EH (cell line): ENCODE measurements at regions not wholly inside any gene's neighbourhood (a gene's known extent, or its start where the extent isn't known, plus 50 kb on each side); places are given as distances from the start of the nearest gene placed in this dataset.

ENCODE experiments used
- DNase-seq: peaks from one replicate; pipeline ENCODE4 v3.0.0-alpha.2; 2015; ENCODE audit warnings: low read depth

GRCh38 chr3:105923140-105923539 lies 54.3 kb upstream of the CBLB start:
- no peak for DNase-seq

GRCh38 chr3:105927741-105928140 lies 58.9 kb upstream of the CBLB start:
- no peak for DNase-seq

- DNase-seq: no peak
Observed at GRCh38 chr3:105930733-105931132, 61.9 kb upstream of the CBLB start.

- DNase-seq: no peak
Observed at GRCh38 chr3:105931500-105931899, 62.7 kb upstream of the CBLB start.

DNA sequence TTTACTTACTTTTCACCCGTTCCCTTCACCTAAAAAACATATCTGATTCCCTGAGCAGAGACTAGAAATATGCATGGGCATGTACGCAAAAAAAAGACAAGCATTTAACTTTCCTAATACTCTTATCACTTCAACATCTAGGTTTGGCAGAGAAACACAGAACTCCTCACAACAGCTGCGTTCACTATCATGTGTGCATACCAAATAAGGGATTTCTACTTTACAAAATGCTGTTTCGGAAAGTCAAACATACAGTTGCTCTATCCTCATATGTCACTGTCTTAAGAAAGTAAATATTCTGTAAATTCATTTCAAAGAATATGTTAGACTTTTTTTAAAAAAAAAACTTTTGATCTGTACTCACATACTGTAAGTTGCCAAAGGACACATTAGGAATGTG lies 65.1 kb upstream of the CBLB start:
- DNase-seq: no peak

DNA sequence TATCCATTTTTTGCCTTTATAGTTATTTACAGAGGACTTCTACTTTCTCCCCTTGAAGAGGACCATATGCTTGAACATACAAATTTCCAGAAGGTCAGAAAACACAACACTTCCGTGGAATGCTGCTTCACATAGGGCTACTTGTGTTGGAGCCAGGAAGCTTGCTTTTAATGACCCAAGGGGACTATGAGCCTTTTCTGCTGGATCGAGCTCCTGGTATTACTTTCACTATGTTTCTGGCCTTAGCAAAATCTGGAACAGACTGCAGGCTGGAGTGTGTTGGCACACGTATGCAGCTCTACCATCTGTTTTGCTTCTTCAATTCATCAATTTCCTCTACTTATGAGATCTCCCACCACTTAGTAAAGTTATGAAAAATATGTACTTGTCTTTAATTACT lies 69.3 kb upstream of the CBLB start:
- DNase-seq: peak; percentile 57

- no peak for DNase-seq
Observed at GRCh38 chr3:105938806-105939205, 70.0 kb upstream of the CBLB start.

- peak; percentile 77 for DNase-seq
Observed at GRCh38 chr3:105944276-105944675, 75.5 kb upstream of the CBLB start.

DNA sequence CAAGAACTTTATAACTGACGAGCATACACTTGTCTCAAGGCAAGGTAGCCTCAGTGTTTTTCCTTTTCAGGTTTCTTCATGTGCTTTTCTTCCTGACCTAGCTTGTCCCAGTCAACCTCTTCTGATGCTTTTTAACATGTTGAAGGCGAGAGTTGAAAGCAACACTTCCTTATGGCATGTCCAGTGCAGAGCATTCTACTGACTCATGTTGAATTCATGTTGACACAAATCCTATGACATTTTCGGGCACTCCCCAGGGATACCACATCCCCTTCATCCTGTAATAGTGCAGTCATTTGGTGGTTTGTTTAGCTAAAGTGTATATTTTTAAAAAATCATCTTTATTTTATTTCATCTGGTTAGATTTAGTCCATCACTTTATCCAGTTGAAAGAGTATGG lies 75.9 kb upstream of the CBLB start:
- peak; percentile 91 for DNase-seq

DNA sequence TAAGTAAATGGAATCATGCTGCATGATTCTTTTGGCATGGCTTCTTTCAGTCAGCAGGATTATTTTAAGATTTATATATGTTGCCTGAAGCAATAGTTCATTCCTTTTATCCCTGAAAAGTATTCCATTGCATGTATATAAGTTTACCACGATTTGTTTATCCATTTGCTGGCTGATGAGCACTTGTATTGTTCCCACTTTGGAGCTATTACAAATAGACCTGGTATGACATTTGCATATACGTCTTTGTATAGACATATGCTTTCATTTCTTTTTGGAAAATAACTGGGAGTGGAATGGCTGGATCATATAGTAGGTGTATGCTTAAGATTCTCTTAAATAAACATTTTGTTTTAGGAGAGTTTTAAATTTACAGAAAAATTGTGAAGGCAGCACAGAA lies 79.3 kb upstream of the CBLB start:
- peak; percentile 22 for DNase-seq

DNA sequence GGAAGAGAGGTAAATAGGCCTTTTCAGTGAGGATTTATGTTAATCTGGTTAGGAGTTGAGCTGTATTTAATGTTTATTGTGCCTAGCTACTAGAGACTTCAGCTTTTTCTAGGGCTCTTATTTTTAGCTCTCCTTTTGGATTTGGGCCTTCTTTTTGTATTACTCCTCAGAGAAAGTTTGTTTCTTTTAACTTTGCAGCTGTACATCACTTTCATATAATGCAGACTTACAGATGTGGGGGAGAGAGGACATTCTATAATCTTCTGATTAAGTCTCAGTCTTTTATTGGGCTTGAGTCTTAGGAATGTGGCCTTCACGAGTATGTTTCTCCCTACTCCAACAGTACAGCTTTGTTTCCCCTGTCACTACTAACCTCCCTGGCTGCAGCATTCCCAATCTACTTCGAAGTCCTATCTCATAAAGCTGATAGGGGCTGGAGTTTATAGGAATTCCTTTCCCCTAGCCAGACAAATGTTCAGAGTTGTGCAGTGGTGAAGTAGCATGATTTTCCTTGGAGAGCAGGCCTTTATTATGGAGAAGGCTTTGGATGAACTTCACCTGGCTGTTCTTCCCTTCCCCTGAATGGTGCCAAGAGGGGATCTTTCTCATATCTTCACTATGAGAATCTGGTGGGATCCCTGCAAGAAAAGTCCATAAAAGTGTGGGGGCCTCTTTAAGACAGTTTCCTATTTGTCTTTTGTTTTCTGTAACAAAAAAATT lies 82.2 kb upstream of the CBLB start:
- DNase-seq: no peak

DNA sequence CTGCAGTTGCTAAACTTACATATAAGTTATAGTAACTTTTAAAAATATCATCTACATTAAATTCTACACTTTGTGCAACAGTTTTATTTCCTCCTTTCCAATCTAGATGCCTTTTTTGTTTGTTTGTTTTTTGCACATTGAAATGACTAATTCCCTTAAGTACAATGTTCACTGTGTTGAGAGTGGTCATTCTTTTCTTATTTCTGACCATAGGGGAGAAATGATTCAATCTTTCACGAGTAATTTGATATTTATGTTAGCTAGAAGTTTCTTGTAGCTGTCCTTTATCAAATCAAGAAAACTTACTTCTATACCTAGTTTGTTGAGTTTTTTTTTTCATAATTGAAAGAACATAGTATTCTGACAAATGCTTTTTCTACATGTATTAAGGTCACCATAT lies 85.0 kb upstream of the CBLB start:
- no peak for DNase-seq

GRCh38 chr3:105956306-105956705 lies 87.5 kb upstream of the CBLB start:
- peak; percentile 44 for DNase-seq

- DNase-seq: peak; percentile 93
Observed at GRCh38 chr3:105957722-105958121, 88.9 kb upstream of the CBLB start.

- DNase-seq: no peak
Observed at GRCh38 chr3:105958237-105959000, 89.6 kb upstream of the CBLB start.

DNA sequence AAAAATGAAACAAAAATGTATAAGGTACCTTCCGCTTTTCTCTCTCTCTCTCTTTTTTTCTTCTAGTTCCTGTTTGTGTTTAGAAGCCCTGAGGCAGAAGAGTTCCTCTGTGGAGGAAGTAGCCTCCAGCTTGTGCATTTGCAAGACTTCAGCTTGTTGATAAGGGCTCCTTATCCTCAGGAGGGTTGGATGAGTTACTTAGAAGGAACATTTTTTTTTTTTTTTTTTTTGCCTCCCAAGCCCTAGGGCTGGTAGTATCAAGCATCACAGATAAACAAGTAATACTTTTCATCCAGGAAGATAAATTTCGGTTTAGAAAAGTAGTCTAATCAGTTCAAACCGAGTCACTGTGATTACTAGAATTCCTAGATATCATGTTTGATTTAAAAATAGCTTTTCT lies 91.0 kb upstream of the CBLB start:
- no peak for DNase-seq

DNA sequence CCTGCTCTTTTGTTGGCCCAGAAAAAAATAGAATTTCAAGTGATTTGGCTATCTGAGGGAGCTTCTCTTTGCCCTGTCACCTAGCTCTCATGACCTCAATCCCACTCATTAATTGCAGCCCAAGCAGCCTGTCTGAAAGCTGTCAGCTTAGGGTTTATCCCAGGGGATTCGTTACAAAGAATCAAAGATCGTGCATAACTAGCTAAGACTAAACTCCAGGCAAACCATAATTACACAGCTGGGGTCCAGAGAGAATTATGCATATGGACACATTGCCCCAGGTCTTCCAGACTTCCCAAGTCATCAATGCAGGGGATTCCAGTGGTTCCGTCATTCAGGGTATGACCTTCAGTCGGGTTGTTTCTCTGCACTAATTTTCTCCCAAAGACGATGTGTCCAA lies 91.6 kb upstream of the CBLB start:
- DNase-seq: no peak

DNA sequence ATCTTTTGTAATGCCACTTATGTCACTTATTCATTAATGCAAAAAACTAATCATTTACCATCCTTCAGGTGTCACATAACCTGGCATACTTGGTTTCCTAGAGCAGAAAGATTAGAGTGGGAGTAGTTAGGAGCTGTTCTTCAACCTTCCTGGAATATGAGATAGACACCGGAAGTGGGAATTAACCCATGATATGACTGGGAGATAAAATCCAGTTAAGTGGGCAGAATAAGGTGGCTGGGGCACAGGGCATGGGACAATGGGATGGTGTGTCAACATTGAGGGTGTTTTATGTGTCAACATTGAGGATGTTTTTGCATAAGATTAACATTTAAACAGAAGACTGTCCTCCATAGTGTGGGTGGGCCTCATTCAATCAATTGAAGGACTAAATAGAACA lies 94.3 kb upstream of the CBLB start:
- no peak for DNase-seq

- peak; percentile 91 for DNase-seq
Observed at GRCh38 chr3:105965384-105965783, 96.6 kb upstream of the CBLB start.

DNA sequence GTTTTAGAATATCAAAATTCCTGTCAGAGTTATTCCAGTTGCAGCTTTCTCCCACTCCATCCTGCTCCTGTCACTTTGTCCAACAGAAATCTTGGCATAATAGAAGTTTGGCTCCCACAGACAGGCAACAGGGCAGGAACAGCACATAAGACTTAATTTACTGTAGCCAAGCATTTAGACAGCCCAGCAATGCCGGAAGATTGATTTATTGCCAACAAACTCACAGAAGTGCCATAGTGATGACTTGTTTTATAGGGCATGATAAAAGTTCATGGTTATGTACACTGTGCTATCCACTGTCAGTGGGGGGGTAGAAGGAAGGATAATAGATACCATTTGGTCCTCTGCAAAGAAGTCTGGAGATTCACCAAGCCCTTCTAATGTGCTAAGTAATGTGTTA lies 98.3 kb upstream of the CBLB start:
- peak; percentile 91 for DNase-seq

- peak; percentile 86 for DNase-seq
Observed at GRCh38 chr3:105970283-105970682, 101.5 kb upstream of the CBLB start.

GRCh38 chr3:105972069-105972468 lies 103.3 kb upstream of the CBLB start:
- no peak for DNase-seq

DNA sequence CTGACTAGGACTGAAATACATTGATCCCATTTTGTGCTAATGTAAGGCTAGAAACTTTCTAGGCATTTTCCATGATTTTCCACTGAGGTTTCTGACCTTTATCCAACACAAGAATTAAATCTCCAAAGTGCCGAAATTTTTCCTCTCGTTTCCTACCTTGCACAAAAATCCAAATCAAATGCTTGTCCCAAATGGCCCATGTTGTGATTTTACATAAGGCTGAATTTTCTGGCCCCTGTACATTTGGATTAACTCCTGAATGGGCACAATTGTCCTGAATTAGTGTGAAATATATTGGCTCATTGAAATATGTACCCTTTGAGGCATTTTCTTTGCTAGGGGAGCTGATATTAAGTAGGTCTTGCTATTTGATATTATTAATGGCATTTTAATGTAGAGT lies 105.6 kb upstream of the CBLB start:
- DNase-seq: no peak

- no peak for DNase-seq
Observed at GRCh38 chr3:105976196-105976595, 107.4 kb upstream of the CBLB start.
